Fibroblast of pulmonary artery (primary cell): ENCODE measurements at regions not wholly inside any gene's neighbourhood (a gene's known extent, or its start where the extent isn't known, plus 50 kb on each side); places are given as distances from the start of the nearest gene placed in this dataset.

ENCODE experiments used
- DNase-seq: peaks from one replicate; pipeline ENCODE4 v3.0.0-alpha.2; 2010; ENCODE audit warnings: low read depth
- H3K4me3 ChIP-seq: replicated peaks from 2 replicates; pipeline ENCODE4 v1.5.1; 2011; ENCODE audit warnings: low read depth, mild to moderate bottlenecking, control low read depth, low read length, moderate library complexity
- TF ChIP-seq, protein P1 (sequence below): IDR thresholded peaks from 2 replicates; pipeline ENCODE4 v1.5.1; 2011; ENCODE audit warnings: mild to moderate bottlenecking, control low read depth, low read length, inconsistent platforms; ENCODE audit errors: missing control alignments

GRCh38 chr13:52944697-52945096, 83.9 kb upstream of the OLFM4 start:
- no peak for DNase-seq
- TF ChIP-seq, protein P1, sequence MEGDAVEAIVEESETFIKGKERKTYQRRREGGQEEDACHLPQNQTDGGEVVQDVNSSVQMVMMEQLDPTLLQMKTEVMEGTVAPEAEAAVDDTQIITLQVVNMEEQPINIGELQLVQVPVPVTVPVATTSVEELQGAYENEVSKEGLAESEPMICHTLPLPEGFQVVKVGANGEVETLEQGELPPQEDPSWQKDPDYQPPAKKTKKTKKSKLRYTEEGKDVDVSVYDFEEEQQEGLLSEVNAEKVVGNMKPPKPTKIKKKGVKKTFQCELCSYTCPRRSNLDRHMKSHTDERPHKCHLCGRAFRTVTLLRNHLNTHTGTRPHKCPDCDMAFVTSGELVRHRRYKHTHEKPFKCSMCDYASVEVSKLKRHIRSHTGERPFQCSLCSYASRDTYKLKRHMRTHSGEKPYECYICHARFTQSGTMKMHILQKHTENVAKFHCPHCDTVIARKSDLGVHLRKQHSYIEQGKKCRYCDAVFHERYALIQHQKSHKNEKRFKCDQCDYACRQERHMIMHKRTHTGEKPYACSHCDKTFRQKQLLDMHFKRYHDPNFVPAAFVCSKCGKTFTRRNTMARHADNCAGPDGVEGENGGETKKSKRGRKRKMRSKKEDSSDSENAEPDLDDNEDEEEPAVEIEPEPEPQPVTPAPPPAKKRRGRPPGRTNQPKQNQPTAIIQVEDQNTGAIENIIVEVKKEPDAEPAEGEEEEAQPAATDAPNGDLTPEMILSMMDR: no peak
- H3K4me3 ChIP-seq: no peak overlapping the region

GRCh38 chr13:52938065-52938464, 89.6 kb upstream of the PCDH8 start:
- DNase-seq: no peak
- TF ChIP-seq, protein P1: no peak
- H3K4me3 ChIP-seq: no peak overlapping the region

- H3K4me3 ChIP-seq: no peak overlapping the region
- no peak for DNase-seq
- TF ChIP-seq, protein P1: no peak
Observed at GRCh38 chr13:52936806-52937205, 88.4 kb upstream of the PCDH8 start.

DNA sequence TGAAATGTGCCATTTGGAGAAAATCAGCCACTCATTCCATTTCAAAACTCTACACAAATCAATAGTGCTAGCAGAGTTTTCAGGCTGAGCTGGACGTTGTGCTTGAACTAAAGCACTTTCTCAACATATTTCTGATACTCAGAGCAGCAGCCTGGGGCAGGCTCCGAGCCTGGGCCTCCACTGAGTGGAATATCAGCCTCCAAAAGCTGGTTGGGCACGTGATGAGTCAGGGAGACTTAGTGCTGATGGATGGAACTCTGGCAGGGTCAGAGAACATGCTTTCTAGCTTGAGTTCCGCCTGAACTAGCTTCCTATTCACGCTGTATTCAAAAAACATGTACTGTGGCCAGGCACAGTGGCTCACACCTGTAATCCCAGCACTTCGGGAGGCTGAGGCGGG, 85.8 kb upstream of the PCDH8 start:
- TF ChIP-seq, protein P1: no peak
- no peak for DNase-seq
- no peak overlapping the region for H3K4me3 ChIP-seq

GRCh38 chr13:52933547-52934210, 85.2 kb upstream of the PCDH8 start:
- DNase-seq: no peak
- TF ChIP-seq, protein P1: no peak
- no peak overlapping the region for H3K4me3 ChIP-seq

DNA sequence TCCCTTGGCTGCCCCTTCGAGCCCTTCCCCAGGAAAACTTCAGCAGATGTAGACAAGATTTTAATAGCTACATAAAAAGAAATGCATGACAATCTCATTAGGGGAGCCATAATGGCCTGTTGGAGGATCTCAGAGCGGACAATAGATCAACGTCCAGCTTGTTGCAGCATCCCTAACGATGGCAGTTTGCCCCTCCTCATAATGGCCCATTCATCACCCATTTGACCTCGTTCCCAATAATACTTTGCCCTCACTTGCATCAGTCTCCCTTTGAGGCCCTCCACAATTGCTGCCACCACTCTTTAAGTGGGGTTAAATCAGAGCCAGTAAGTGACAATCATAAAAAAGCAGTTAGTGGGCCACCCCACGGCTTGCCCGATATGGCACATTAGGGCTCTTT, 84.7 kb upstream of the PCDH8 start:
- H3K4me3 ChIP-seq: no peak overlapping the region
- DNase-seq: no peak
- TF ChIP-seq, protein P1: no peak

GRCh38 chr13:52932649-52933048, 84.2 kb upstream of the PCDH8 start:
- TF ChIP-seq, protein P1: no peak
- DNase-seq: no peak
- H3K4me3 ChIP-seq: no peak overlapping the region
